ENCODE measurements at regions not wholly inside any gene's neighbourhood (a gene's known extent, or its start where the extent isn't known, plus 50 kb on each side); places are given as distances from the start of the nearest gene placed in this dataset.

GRCh38 chr4:55175779-55176231 lies 50.4 kb upstream of the KDR start:
- no peaks in the 10 kb centered on the region for H3K4me1 ChIP-seq (ENCODE audit: low read depth, poor library complexity, severe bottlenecking)
- H3K4me3 ChIP-seq (IDR thresholded peaks at IDR 0.05; ENCODE audit: insufficient read depth, low read depth, low read length), result no peak overlapping the region
- H2AFZ ChIP-seq (ENCODE audit: low read depth), result no peak overlapping the region
- no peaks in the 10 kb centered on the region for H3K79me2 ChIP-seq (ENCODE audit: insufficient read depth, low read depth)
- H3K36me3 ChIP-seq (ENCODE audit: insufficient read depth), result no peaks in the 10 kb centered on the region
- TF ChIP-seq CTCF (conservative IDR thresholded peaks at IDR 0.05; ENCODE audit: low read depth, low read length), result no peak
- no peak overlapping the region for H3K4me2 ChIP-seq
- H4K20me1 ChIP-seq (ENCODE audit: insufficient read depth), result no peaks in the 10 kb centered on the region
- H3K9ac ChIP-seq, result no peak overlapping the region
- no peaks in the 10 kb centered on the region for H3K27me3 ChIP-seq (ENCODE audit: insufficient read depth, low read depth)
- no peak overlapping the region for H3K27ac ChIP-seq

- no peak overlapping the region for H3K9ac ChIP-seq
These were observed 51.1 kb upstream of the KDR start for GRCh38 chr4:55176497-55176896.

GRCh38 chr4:55177461-55177860 lies 52.1 kb upstream of the KDR start:
- H3K79me2 ChIP-seq (ENCODE audit: insufficient read depth, low read depth), result no peaks in the 10 kb centered on the region
- no peaks in the 10 kb centered on the region for H3K4me1 ChIP-seq (ENCODE audit: low read depth, poor library complexity, severe bottlenecking)
- H3K27me3 ChIP-seq (ENCODE audit: insufficient read depth, low read depth), result no peaks in the 10 kb centered on the region
- no peak overlapping the region for H3K9ac ChIP-seq
- H3K36me3 ChIP-seq (ENCODE audit: insufficient read depth), result no peaks in the 10 kb centered on the region
- no peak overlapping the region for H3K4me2 ChIP-seq
- no peak for TF ChIP-seq CTCF (conservative IDR thresholded peaks at IDR 0.05; ENCODE audit: low read depth, low read length)
- H2AFZ ChIP-seq (ENCODE audit: low read depth), result no peak overlapping the region
- no peak overlapping the region for H3K4me3 ChIP-seq (IDR thresholded peaks at IDR 0.05; ENCODE audit: insufficient read depth, low read depth, low read length)
- H4K20me1 ChIP-seq (ENCODE audit: insufficient read depth), result no peaks in the 10 kb centered on the region
- no peak overlapping the region for H3K27ac ChIP-seq

More at GRCh38 chr4:55176497-55176896, 51.1 kb upstream of the KDR start:
- Histone ChIP-seq H3K79me2 (ENCODE audit: insufficient read depth, low read depth) (no peaks in the 10 kb centered on the region), H4K20me1 (ENCODE audit: insufficient read depth) (no peaks in the 10 kb centered on the region), H2AFZ (ENCODE audit: low read depth) (no peak overlapping the region), H3K4me3 (IDR thresholded peaks at IDR 0.05; ENCODE audit: insufficient read depth, low read depth, low read length) (no peak overlapping the region), H3K4me2 (no peak overlapping the region), H3K36me3 (ENCODE audit: insufficient read depth) (no peaks in the 10 kb centered on the region), H3K27ac (no peak overlapping the region), H3K27me3 (ENCODE audit: insufficient read depth, low read depth) (no peaks in the 10 kb centered on the region), H3K4me1 (ENCODE audit: low read depth, poor library complexity, severe bottlenecking) (no peaks in the 10 kb centered on the region)
- no peak for TF ChIP-seq CTCF (conservative IDR thresholded peaks at IDR 0.05; ENCODE audit: low read depth, low read length)

- Histone ChIP-seq H3K36me3 (ENCODE audit: insufficient read depth) (no peaks in the 10 kb centered on the region), H3K9ac (no peak overlapping the region), H3K27me3 (ENCODE audit: insufficient read depth, low read depth) (no peaks in the 10 kb centered on the region), H3K4me2 (no peak overlapping the region), H2AFZ (ENCODE audit: low read depth) (no peak overlapping the region), H3K4me1 (ENCODE audit: low read depth, poor library complexity, severe bottlenecking) (no peaks in the 10 kb centered on the region), H3K79me2 (ENCODE audit: insufficient read depth, low read depth) (no peaks in the 10 kb centered on the region), H4K20me1 (ENCODE audit: insufficient read depth) (no peaks in the 10 kb centered on the region), H3K4me3 (IDR thresholded peaks at IDR 0.05; ENCODE audit: insufficient read depth, low read depth, low read length) (no peak overlapping the region), H3K27ac (no peak overlapping the region)
- TF ChIP-seq CTCF (conservative IDR thresholded peaks at IDR 0.05; ENCODE audit: low read depth, low read length), result no peak
These were observed 53.0 kb upstream of the KDR start for GRCh38 chr4:55178226-55179005.

Data from KMS-11 (cell line).